ENCODE measurements at regions not wholly inside any gene's neighbourhood (a gene's known extent, or its start where the extent isn't known, plus 50 kb on each side); places are given as distances from the start of the nearest gene placed in this dataset.

DNA sequence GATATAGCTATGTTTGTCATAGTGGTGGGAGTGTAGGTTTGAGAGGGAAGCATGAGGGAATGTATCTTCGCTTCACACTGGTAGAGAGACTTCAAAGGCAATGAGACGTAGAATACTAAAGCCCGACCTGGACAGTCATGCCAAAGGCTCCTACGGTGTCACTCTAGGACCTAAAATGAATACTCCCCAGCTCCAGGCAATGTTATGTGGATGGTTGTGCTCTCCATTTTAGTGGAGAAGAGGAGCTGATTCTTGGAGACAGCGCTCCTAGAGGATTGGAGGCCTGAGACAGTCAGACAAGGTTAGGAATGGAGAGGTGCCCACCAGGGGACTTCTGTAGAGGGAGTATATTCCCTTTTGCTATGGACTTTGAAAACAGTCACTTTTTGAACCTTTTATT lies 260.1 kb downstream of the MEX3B start:
- Histone ChIP-seq H3K14ac (ENCODE audit: insufficient read depth, low read length) (no peak overlapping the region), H4K20me1 (ENCODE audit: control insufficient read depth, insufficient read depth, insufficient read length) (no peaks in the 10 kb centered on the region), H4K5ac (ENCODE audit: insufficient read length, low read depth, low read length) (no peak overlapping the region), H3T11ph (ENCODE audit: low read length) (no peak overlapping the region), H4K91ac (ENCODE audit: insufficient read length, low read depth, low read length) (no peak overlapping the region), H3K79me2 (ENCODE audit: insufficient read depth, low read length) (no peaks in the 10 kb centered on the region; the same call in 1 of the 2 replicates), H2BK120ac (ENCODE audit: low read depth, low read length, poor library complexity, severe bottlenecking) (no peak overlapping the region), H3K4ac (ENCODE audit: low read depth, low read length) (no peak overlapping the region), H3K79me1 (ENCODE audit: insufficient read depth, low read depth, low read length, poor library complexity, severe bottlenecking) (no peaks in the 10 kb centered on the region), H3K23ac (ENCODE audit: insufficient read length, low read depth, low read length) (no peak overlapping the region), H3K4me2 (ENCODE audit: insufficient read depth, insufficient read length, low read length) (no peak overlapping the region), H2AK5ac (ENCODE audit: insufficient read length, low read length) (no peak overlapping the region), H3K9ac (ENCODE audit: extremely low read depth, insufficient read length, low read length) (no peak overlapping the region), H2BK20ac (ENCODE audit: low read depth, low read length, poor library complexity, severe bottlenecking) (no peak overlapping the region), H2AFZ (ENCODE audit: low read length) (no peak overlapping the region), H2BK5ac (ENCODE audit: insufficient read length, low read length) (no peak overlapping the region), H3K4me1 (ENCODE audit: insufficient read depth, low read length) (peaks cover 7% of the 10 kb centered on the region; the same call in 1 of the 2 replicates), H2BK12ac (ENCODE audit: insufficient read length, low read depth, low read length) (no peak overlapping the region), H3K27me3 (ENCODE audit: insufficient read depth, low read length) (no peaks in the 10 kb centered on the region), H4K8ac (replicated peaks; ENCODE audit: insufficient read length, low read depth, low read length) (no peak overlapping the region), H3K27ac (ENCODE audit: insufficient read length, low read depth, low read length) (no peak overlapping the region), H2BK15ac (ENCODE audit: low read depth, low read length) (no peak overlapping the region), H3K56ac (ENCODE audit: insufficient read length, low read depth, low read length) (no peak overlapping the region), H3K9me3 (ENCODE audit: control insufficient read depth, low read depth, low read length) (no peaks in the 10 kb centered on the region), H3K23me2 (ENCODE audit: insufficient read length, low read depth, low read length, poor library complexity, severe bottlenecking) (no peaks in the 10 kb centered on the region), H3K18ac (ENCODE audit: insufficient read length, low read depth, low read length) (no peak overlapping the region)
- Mint-ChIP-seq H3K36me3 (ENCODE audit: insufficient read depth in 1 of 3, low read depth in 3 of 3) (peaks cover 12 to 30% (median 27%) of the 10 kb centered on the region in 3 experiments), H3K4me1 (peaks cover 8 to 25% of the 10 kb centered on the region in 2 experiments; a peak in 3 of 4 replicates), H3K27ac (no peak overlapping the region), H3K27me3 (ENCODE audit: low read depth) (no peaks in the 10 kb centered on the region), H3K4me3 (no peak overlapping the region), H3K9me3 (peaks cover 0 to 2% of the 10 kb centered on the region in 2 experiments; a peak in 2 of 5 replicates)
- DNase-seq, result no peak
- TF ChIP-seq, protein P1, sequence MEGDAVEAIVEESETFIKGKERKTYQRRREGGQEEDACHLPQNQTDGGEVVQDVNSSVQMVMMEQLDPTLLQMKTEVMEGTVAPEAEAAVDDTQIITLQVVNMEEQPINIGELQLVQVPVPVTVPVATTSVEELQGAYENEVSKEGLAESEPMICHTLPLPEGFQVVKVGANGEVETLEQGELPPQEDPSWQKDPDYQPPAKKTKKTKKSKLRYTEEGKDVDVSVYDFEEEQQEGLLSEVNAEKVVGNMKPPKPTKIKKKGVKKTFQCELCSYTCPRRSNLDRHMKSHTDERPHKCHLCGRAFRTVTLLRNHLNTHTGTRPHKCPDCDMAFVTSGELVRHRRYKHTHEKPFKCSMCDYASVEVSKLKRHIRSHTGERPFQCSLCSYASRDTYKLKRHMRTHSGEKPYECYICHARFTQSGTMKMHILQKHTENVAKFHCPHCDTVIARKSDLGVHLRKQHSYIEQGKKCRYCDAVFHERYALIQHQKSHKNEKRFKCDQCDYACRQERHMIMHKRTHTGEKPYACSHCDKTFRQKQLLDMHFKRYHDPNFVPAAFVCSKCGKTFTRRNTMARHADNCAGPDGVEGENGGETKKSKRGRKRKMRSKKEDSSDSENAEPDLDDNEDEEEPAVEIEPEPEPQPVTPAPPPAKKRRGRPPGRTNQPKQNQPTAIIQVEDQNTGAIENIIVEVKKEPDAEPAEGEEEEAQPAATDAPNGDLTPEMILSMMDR (conservative IDR thresholded peaks at IDR 0.05), result no peak; the same call in 2 of the 3 replicates
- WGBS (ENCODE audit: extremely low coverage, insufficient read length, low lambda C conversion rate), result no CpG with 5 or more reads among the region's 5 CpGs

All from H9 (cell line).